ENCODE measurements at regions not wholly inside any gene's neighbourhood (a gene's known extent, or its start where the extent isn't known, plus 50 kb on each side); places are given as distances from the start of the nearest gene placed in this dataset.
A peak's percentile ranks its signal among the peaks of the same experiment; 100 is the strongest.

DNA sequence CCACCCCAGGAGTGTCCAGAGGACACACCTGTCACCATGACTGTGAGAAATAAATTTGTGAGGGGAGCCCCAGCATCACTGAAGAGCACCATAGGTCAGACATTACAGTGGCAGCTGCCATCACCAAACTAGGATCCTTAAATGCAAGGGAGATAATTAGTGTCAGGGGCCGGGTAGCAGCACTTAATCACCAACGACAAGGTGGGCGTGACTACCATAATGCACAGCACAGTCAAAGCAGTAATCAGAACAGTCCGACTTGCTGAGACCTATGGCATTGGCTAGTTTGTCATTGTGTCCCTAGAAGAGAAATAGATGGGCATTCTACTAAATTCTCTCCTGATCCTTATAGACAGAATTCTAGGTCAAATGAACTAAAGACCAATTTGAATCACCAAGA, 856.7 kb upstream of the GOT2 start:
- peaks cover 9% of the 10 kb centered on the region for H3K4me1 Mint-ChIP-seq (ENCODE audit: insufficient read depth, unreplicated experiment)

DNA sequence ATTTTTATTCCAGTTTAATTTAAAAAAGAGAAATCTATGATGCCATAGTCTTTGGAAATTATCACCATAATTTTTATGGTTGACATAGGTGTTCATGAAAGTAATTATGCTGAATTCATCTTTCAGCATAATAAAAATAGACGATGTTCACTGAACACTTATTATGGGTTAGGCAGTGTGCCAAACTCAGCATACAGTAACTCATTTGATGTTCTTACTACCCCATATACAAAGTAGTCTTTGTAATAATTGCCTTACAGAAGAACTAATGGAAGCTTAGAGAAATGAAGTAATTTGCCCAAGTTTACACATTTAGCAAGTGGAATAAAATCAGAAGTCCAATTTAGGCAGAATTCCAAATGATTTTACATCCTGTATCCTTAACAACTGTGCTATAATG, 852.2 kb upstream of the GOT2 start:
- no peaks in the 10 kb centered on the region for H3K27me3 Mint-ChIP-seq (ENCODE audit: insufficient read depth, unreplicated experiment)
- POLR2A ChIA-PET, result interaction anchor here (1.0 kb wide), 1 partner anchor 606 kb away, joined by 4 read pairs; no protein-coding TSS in a partner anchor

More for the DNA sequence above, 856.7 kb upstream of the GOT2 start:
- no peak overlapping the region for H3K27ac Mint-ChIP-seq (ENCODE audit: low read depth, unreplicated experiment)
- BruUV-seq (replicated peaks), result no TSS peak
- ChIA-PET CTCF (no interaction called here), POLR2A (no interaction called here)
- H3K27me3 Mint-ChIP-seq (ENCODE audit: insufficient read depth, unreplicated experiment), result no peaks in the 10 kb centered on the region
- H3K9me3 Mint-ChIP-seq (ENCODE audit: unreplicated experiment), result no peaks in the 10 kb centered on the region
- TF ChIP-seq, protein P1, sequence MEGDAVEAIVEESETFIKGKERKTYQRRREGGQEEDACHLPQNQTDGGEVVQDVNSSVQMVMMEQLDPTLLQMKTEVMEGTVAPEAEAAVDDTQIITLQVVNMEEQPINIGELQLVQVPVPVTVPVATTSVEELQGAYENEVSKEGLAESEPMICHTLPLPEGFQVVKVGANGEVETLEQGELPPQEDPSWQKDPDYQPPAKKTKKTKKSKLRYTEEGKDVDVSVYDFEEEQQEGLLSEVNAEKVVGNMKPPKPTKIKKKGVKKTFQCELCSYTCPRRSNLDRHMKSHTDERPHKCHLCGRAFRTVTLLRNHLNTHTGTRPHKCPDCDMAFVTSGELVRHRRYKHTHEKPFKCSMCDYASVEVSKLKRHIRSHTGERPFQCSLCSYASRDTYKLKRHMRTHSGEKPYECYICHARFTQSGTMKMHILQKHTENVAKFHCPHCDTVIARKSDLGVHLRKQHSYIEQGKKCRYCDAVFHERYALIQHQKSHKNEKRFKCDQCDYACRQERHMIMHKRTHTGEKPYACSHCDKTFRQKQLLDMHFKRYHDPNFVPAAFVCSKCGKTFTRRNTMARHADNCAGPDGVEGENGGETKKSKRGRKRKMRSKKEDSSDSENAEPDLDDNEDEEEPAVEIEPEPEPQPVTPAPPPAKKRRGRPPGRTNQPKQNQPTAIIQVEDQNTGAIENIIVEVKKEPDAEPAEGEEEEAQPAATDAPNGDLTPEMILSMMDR (IDR thresholded peaks at IDR 0.05; ENCODE audit: unreplicated experiment), result no peak
- intact Hi-C loops (cut with micrococcal nuclease), result loop anchor here (5.0 kb wide), 3 partner anchors 381 to 1166 kb away; no protein-coding TSS in a partner anchor
- no peak for DNase-seq (ENCODE audit: unreplicated experiment)
- no peaks in the 10 kb centered on the region for H3K36me3 Mint-ChIP-seq (ENCODE audit: insufficient read depth, unreplicated experiment)
- H3K4me3 Mint-ChIP-seq (ENCODE audit: unreplicated experiment), result no peak overlapping the region

DNA sequence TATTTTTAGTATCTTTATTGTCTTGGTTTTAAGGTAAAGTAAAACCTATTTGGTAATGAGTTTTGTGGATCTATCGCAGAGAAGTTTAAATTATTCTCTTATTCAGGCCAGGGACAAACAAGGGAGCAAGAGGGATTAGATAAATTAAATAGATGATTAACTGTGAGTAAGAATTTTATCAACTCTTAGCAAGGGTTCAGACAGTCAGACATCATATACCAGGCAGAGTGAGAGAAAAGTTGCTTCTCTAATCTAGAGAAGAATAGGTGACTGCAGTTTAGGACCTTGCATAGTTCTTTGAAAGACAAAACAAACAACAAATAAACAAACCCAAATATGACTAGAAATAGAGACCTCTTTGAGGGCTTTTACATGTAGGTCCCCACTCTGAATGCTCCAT, 840.2 kb upstream of the GOT2 start:
- no peak for DNase-seq (ENCODE audit: unreplicated experiment)
- BruUV-seq (replicated peaks), result TSS peak; percentile 91
- H3K4me1 Mint-ChIP-seq (ENCODE audit: insufficient read depth, unreplicated experiment), result peaks cover 11% of the 10 kb centered on the region
- TF ChIP-seq, protein P1 (IDR thresholded peaks at IDR 0.05; ENCODE audit: unreplicated experiment), result no peak
- H3K27me3 Mint-ChIP-seq (ENCODE audit: insufficient read depth, unreplicated experiment), result no peaks in the 10 kb centered on the region
- no peak overlapping the region for H3K4me3 Mint-ChIP-seq (ENCODE audit: unreplicated experiment)
- ChIA-PET POLR2A (no interaction called here), CTCF (no interaction called here)
- intact Hi-C loops (cut with micrococcal nuclease), result no loop called here
- H3K27ac Mint-ChIP-seq (ENCODE audit: low read depth, unreplicated experiment), result peak overlapping the region; percentile 1
- H3K36me3 Mint-ChIP-seq (ENCODE audit: insufficient read depth, unreplicated experiment), result no peaks in the 10 kb centered on the region
- H3K9me3 Mint-ChIP-seq (ENCODE audit: unreplicated experiment), result no peaks in the 10 kb centered on the region

More for the DNA sequence above, 852.2 kb upstream of the GOT2 start:
- no peaks in the 10 kb centered on the region for H3K4me1 Mint-ChIP-seq (ENCODE audit: insufficient read depth, unreplicated experiment)
- no peaks in the 10 kb centered on the region for H3K36me3 Mint-ChIP-seq (ENCODE audit: insufficient read depth, unreplicated experiment)
- CTCF ChIA-PET, result no interaction called here
- intact Hi-C loops (cut with micrococcal nuclease), result no loop called here
- no TSS peak for BruUV-seq (replicated peaks)
- DNase-seq (ENCODE audit: unreplicated experiment), result no peak
- no peak overlapping the region for H3K4me3 Mint-ChIP-seq (ENCODE audit: unreplicated experiment)
- H3K27ac Mint-ChIP-seq (ENCODE audit: low read depth, unreplicated experiment), result no peak overlapping the region
- no peaks in the 10 kb centered on the region for H3K9me3 Mint-ChIP-seq (ENCODE audit: unreplicated experiment)
- TF ChIP-seq, protein P1 (IDR thresholded peaks at IDR 0.05; ENCODE audit: unreplicated experiment), result no peak

DNA sequence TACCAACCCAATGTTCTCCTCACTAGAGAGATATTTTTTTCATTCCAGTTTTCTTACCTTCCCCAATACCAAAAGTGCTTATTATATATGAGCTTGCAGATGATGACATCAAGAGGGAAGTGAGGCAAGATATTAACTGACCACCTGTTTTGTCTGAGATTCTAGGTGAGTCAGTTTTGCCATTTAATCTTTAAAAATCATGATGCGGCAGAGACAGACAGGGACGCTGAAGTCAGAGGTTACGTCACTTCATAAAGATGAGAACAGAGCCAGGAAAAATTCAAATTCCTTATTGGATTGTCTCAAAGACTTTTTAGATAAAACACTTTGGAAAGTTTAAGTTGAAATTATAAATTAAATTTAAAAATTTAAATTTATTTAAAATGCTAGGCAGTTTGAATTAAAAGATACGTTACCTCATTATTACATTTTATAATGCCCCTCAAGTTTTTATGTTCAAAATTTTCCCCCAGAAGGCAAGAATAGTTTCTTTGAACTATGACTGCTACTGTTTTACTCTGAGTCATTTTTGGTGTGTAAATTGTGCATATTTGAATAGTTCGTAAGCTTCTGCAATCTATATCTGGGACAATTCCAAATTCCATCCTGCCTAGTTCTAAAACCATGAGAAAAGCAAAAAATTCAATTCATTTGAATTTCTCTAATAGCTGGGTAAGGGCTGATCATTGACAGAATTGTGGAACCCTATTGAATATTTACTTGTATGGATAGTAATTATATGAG, 839.6 kb upstream of the GOT2 start:
- H3K4me1 Mint-ChIP-seq (ENCODE audit: insufficient read depth, unreplicated experiment), result peaks cover 11% of the 10 kb centered on the region
- CTCF ChIA-PET, result no interaction called here
- no peaks in the 10 kb centered on the region for H3K36me3 Mint-ChIP-seq (ENCODE audit: insufficient read depth, unreplicated experiment)
- TF ChIP-seq, protein P1 (IDR thresholded peaks at IDR 0.05; ENCODE audit: unreplicated experiment), result no peak
- no peaks in the 10 kb centered on the region for H3K27me3 Mint-ChIP-seq (ENCODE audit: insufficient read depth, unreplicated experiment)
- peak; percentile 43 for DNase-seq (ENCODE audit: unreplicated experiment)
- peak overlapping the region; percentile 1 for H3K27ac Mint-ChIP-seq (ENCODE audit: low read depth, unreplicated experiment)
- H3K4me3 Mint-ChIP-seq (ENCODE audit: unreplicated experiment), result no peak overlapping the region
- intact Hi-C loops (cut with micrococcal nuclease), result no loop called here
- H3K9me3 Mint-ChIP-seq (ENCODE audit: unreplicated experiment), result no peaks in the 10 kb centered on the region
- no TSS peak for BruUV-seq (replicated peaks)
- POLR2A ChIA-PET, result interaction anchor here (1.1 kb wide), 1 partner anchor 19 kb away, joined by 3 read pairs; no protein-coding TSS in a partner anchor
